ENCODE measurements at regions not wholly inside any gene's neighbourhood (a gene's known extent, or its start where the extent isn't known, plus 50 kb on each side); places are given as distances from the start of the nearest gene placed in this dataset.

- TF ChIP-seq JUND (IDR thresholded peaks at IDR 0.05) (no peak), SP1 (IDR thresholded peaks at IDR 0.05) (no peak), RAD21 (IDR thresholded peaks at IDR 0.05) (no peak)
- TF ChIP-seq, protein P1, sequence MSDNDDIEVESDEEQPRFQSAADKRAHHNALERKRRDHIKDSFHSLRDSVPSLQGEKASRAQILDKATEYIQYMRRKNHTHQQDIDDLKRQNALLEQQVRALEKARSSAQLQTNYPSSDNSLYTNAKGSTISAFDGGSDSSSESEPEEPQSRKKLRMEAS (IDR thresholded peaks at IDR 0.05), result no peak
Measured at GRCh38 chr2:226079671-226080181, 680.2 kb downstream of the NYAP2 start (continued).

GRCh38 chr2:226079196-226079595 lies 679.7 kb downstream of the NYAP2 start:
- no peak overlapping the region for H3K9ac ChIP-seq (ENCODE audit: low read depth in 1 of 2, low read length in 2 of 2)
- DNase-seq (ENCODE audit: low spot score), result no peak

GRCh38 chr2:226078666-226079065 lies 679.2 kb downstream of the NYAP2 start:
- Histone ChIP-seq H3K9ac (ENCODE audit: low read depth in 1 of 2, low read length in 2 of 2) (no peak overlapping the region), H3K27me3 (ENCODE audit: control insufficient read depth in 4 of 4, insufficient read depth in 4 of 4, low read length in 3 of 4) (no peaks in the 10 kb centered on the region), H3K4me1 (ENCODE audit: control insufficient read depth in 4 of 4, insufficient read depth in 4 of 4, low read length in 3 of 4) (no peaks in the 10 kb centered on the region), H3K27ac (ENCODE audit: low read depth in 1 of 2, low read length in 2 of 2) (no peak overlapping the region), H3K36me3 (ENCODE audit: control insufficient read depth in 4 of 4, insufficient read depth in 3 of 4, low read depth in 1 of 4, low read length in 3 of 4) (no peaks in the 10 kb centered on the region), H3K4me3 (ENCODE audit: low read depth in 1 of 3, low read length in 3 of 3) (no peak overlapping the region), H3K9me3 (ENCODE audit: control insufficient read depth in 4 of 4, low read length in 3 of 4) (no peaks in the 10 kb centered on the region)
- DNase-seq (ENCODE audit: low spot score), result no peak
- TF ChIP-seq JUND (IDR thresholded peaks at IDR 0.05) (no peak), RXRA (IDR thresholded peaks at IDR 0.05) (no peak), RAD21 (IDR thresholded peaks at IDR 0.05) (no peak), FOXA1 (IDR thresholded peaks at IDR 0.05) (no peak), TAF1 (conservative IDR thresholded peaks at IDR 0.05) (no peak), GABPA (IDR thresholded peaks at IDR 0.05 in 1 of 2, conservative IDR thresholded peaks at IDR 0.05 in 1 of 2) (no peak), HNF4G (IDR thresholded peaks at IDR 0.05) (no peak), FOXA2 (IDR thresholded peaks at IDR 0.05) (no peak)
- TF ChIP-seq, protein P2, sequence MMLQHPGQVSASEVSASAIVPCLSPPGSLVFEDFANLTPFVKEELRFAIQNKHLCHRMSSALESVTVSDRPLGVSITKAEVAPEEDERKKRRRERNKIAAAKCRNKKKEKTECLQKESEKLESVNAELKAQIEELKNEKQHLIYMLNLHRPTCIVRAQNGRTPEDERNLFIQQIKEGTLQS (IDR thresholded peaks at IDR 0.05), result no peak
- TF ChIP-seq, protein P1 (IDR thresholded peaks at IDR 0.05), result no peak

More at GRCh38 chr2:226079196-226079595, 679.7 kb downstream of the NYAP2 start:
- TF ChIP-seq FOXA1 (IDR thresholded peaks at IDR 0.05), result no peak
- TF ChIP-seq, protein P2 (IDR thresholded peaks at IDR 0.05), result no peak
- no peak for TF ChIP-seq CTCF (IDR thresholded peaks at IDR 0.05; ENCODE audit: low read depth, low read length, missing input control)
- TF ChIP-seq, protein P3, sequence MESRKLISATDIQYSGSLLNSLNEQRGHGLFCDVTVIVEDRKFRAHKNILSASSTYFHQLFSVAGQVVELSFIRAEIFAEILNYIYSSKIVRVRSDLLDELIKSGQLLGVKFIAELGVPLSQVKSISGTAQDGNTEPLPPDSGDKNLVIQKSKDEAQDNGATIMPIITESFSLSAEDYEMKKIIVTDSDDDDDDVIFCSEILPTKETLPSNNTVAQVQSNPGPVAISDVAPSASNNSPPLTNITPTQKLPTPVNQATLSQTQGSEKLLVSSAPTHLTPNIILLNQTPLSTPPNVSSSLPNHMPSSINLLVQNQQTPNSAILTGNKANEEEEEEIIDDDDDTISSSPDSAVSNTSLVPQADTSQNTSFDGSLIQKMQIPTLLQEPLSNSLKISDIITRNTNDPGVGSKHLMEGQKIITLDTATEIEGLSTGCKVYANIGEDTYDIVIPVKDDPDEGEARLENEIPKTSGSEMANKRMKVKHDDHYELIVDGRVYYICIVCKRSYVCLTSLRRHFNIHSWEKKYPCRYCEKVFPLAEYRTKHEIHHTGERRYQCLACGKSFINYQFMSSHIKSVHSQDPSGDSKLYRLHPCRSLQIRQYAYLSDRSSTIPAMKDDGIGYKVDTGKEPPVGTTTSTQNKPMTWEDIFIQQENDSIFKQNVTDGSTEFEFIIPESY (IDR thresholded peaks at IDR 0.05), result no peak
- no peak for TF ChIP-seq EGR1 (IDR thresholded peaks at IDR 0.05; ENCODE audit: low read depth in 2 of 2)
- TF ChIP-seq GABPA (IDR thresholded peaks at IDR 0.05 in 1 of 2, conservative IDR thresholded peaks at IDR 0.05 in 1 of 2), result no peak
- TF ChIP-seq RAD21 (IDR thresholded peaks at IDR 0.05), result no peak
- H3K27ac ChIP-seq (ENCODE audit: low read depth in 1 of 2, low read length in 2 of 2), result no peak overlapping the region
- H3K36me3 ChIP-seq (ENCODE audit: control insufficient read depth in 4 of 4, insufficient read depth in 3 of 4, low read depth in 1 of 4, low read length in 3 of 4), result no peaks in the 10 kb centered on the region
- no peaks in the 10 kb centered on the region for H3K27me3 ChIP-seq (ENCODE audit: control insufficient read depth in 4 of 4, insufficient read depth in 4 of 4, low read length in 3 of 4)
- H3K9me3 ChIP-seq (ENCODE audit: control insufficient read depth in 4 of 4, low read length in 3 of 4), result no peaks in the 10 kb centered on the region
- no peaks in the 10 kb centered on the region for H3K4me1 ChIP-seq (ENCODE audit: control insufficient read depth in 4 of 4, insufficient read depth in 4 of 4, low read length in 3 of 4)
- H3K4me3 ChIP-seq (ENCODE audit: low read depth in 1 of 3, low read length in 3 of 3), result no peak overlapping the region

All from liver (tissue), 7 donors.